Epithelial cell of proximal tubule (primary cell): ENCODE measurements at regions not wholly inside any gene's neighbourhood (a gene's known extent, or its start where the extent isn't known, plus 50 kb on each side); places are given as distances from the start of the nearest gene placed in this dataset.

Experiments
- DNase-seq: peaks from one replicate; pipeline ENCODE4 v3.0.0-alpha.2; 2011; ENCODE audit warnings: low read depth
- H3K4me3 ChIP-seq: 2 replicates; pipeline ENCODE4 v1.5.1; 2011; ENCODE audit warnings: low read depth, mild to moderate bottlenecking, low read length
- CTCF ChIP-seq: conservative IDR thresholded peaks from 2 replicates; pipeline ENCODE4 v1.5.1; 2012; ENCODE audit warnings: low read depth, mild to moderate bottlenecking, low read length

DNA sequence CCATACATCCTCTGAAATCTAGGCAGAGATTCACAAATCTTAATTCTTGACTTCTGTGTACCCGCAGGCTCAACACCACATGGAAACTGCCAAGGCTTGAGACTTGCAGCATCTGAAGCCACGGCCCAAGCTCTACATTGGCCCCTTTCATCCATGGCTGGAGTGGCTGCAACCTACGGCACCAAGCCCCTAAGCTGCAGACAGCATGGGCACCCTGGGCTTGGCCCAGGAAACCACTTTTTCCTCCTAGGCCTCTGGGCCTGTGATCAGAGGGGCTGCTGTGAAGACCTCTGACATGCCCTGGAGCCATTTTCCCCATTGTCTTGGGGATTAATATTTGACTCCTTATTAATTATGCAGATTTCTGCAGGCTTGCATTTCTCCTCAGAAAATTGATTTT, 457.9 kb downstream of the GRIA2 start:
- no peak for TF ChIP-seq CTCF
- DNase-seq: no peak

DNA sequence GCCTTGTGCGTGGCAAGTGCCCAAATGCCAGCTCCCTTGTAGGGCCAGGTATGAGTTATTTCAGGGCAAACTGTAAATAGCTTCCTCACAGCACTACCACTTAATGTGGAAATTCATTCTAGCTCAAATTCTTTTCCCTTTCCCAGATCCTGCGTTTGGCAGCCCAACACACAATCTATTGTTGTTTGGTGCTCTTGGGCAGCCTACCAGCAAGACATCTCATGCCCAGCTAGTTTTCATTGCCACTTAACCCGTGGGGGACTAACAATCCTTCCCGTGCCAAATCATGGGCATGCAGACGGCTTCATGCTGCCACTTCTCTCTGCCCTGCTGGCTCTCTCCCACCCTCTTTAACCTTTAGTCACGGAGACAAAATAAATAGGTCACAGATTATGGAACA, 454.2 kb downstream of the GRIA2 start:
- no peak overlapping the region for H3K4me3 ChIP-seq
- DNase-seq: no peak
- no peak for TF ChIP-seq CTCF

More for the DNA sequence above, 457.9 kb downstream of the GRIA2 start:
- H3K4me3 ChIP-seq: no peak overlapping the region

DNA sequence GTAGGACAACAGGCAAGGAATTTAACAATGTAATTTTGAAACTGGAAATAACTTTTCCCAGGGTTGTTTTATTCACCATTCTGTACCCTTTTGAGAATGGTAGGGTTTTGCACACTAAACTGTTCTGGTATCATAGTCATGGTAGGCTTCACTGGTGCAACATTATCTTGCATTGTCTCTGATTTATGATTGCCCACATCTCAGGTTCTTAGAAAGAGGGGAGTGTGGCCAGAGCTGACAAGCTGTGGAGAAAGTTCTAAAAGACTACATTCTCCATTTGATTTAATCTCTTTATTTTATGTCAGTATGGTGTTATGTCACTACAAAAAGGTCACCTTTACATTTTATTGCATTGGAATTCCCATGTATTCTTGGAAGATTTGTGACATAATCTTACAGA, 447.3 kb downstream of the GRIA2 start:
- TF ChIP-seq CTCF: no peak
- no peak overlapping the region for H3K4me3 ChIP-seq
- no peak for DNase-seq

DNA sequence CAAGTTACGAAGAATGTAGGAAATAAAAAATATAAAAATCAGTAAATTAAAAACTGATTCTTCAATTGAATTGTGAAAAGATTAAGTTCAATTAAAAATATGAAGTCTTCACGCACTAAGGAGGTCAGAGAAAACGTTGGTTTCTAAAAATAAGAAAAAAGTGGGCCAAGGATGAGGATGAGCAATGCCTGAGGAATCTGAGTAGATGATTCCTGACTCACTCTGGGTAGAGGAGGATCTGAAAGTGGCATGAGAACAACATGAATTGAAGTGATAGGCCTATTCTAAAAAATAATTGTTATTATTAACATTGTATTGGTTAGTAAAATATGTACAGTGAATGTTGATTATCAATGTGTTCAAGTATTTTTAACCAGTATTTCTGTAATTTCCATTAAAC, 444.2 kb downstream of the GRIA2 start:
- TF ChIP-seq CTCF: no peak
- no peak overlapping the region for H3K4me3 ChIP-seq
- peak; percentile 31 for DNase-seq

- H3K4me3 ChIP-seq: no peak overlapping the region
- no peak for TF ChIP-seq CTCF
Observed at GRCh38 chr4:157655096-157655809, 434.7 kb downstream of the GRIA2 start.

GRCh38 chr4:157643257-157643656, 422.7 kb downstream of the GRIA2 start:
- DNase-seq: no peak
- no peak for TF ChIP-seq CTCF
- no peak overlapping the region for H3K4me3 ChIP-seq

More at GRCh38 chr4:157655096-157655809, 434.7 kb downstream of the GRIA2 start:
- no peak for DNase-seq

GRCh38 chr4:157634057-157634456, 413.5 kb downstream of the GRIA2 start:
- no peak for TF ChIP-seq CTCF
- no peak overlapping the region for H3K4me3 ChIP-seq
- no peak for DNase-seq
